CD4-positive, alpha-beta T cell treated with Interleukin-6 for 4 hours (primary cell): ENCODE measurements at regions not wholly inside any gene's neighbourhood (a gene's known extent, or its start where the extent isn't known, plus 50 kb on each side); places are given as distances from the start of the nearest gene placed in this dataset.

Source experiments
- DNase-seq: peaks from one replicate; pipeline ENCODE4 v3.0.0-alpha.2; 2020; ENCODE audit warnings: mixed read lengths

GRCh38 chr6:44642870-44643522, 255.5 kb downstream of the CDC5L start:
- no peak for DNase-seq

GRCh38 chr6:44645276-44645675, 257.8 kb downstream of the CDC5L start:
- DNase-seq: no peak

GRCh38 chr6:44646355-44646754, 258.8 kb downstream of the CDC5L start:
- DNase-seq: no peak

- no peak for DNase-seq
Measured at GRCh38 chr6:44649365-44650025, 262.0 kb downstream of the CDC5L start.

GRCh38 chr6:44650495-44650894, 263.0 kb downstream of the CDC5L start:
- DNase-seq: no peak

GRCh38 chr6:44650947-44651346, 263.4 kb downstream of the CDC5L start:
- no peak for DNase-seq

GRCh38 chr6:44651604-44652003, 264.1 kb downstream of the CDC5L start:
- no peak for DNase-seq

- DNase-seq: no peak
Measured at GRCh38 chr6:44652547-44652946, 265.0 kb downstream of the CDC5L start.

- no peak for DNase-seq
Measured at GRCh38 chr6:44653091-44653490, 265.6 kb downstream of the CDC5L start.

- no peak for DNase-seq
Measured at GRCh38 chr6:44653761-44654218, 266.3 kb downstream of the CDC5L start.

GRCh38 chr6:44655412-44656342, 268.2 kb downstream of the CDC5L start:
- peak; percentile 75 for DNase-seq

- DNase-seq: no peak
Measured at GRCh38 chr6:44656691-44657090, 269.2 kb downstream of the CDC5L start.

- no peak for DNase-seq
Measured at GRCh38 chr6:44657206-44657819, 269.8 kb downstream of the CDC5L start.

GRCh38 chr6:44658571-44658970, 271.1 kb downstream of the CDC5L start:
- DNase-seq: no peak

- no peak for DNase-seq
Measured at GRCh38 chr6:44659726-44660125, 272.2 kb downstream of the CDC5L start.

GRCh38 chr6:44660561-44661220, 273.2 kb downstream of the CDC5L start:
- no peak for DNase-seq

- DNase-seq: no peak
Measured at GRCh38 chr6:44661221-44662008, 273.9 kb downstream of the CDC5L start.

GRCh38 chr6:44662461-44663121, 275.1 kb downstream of the CDC5L start:
- DNase-seq: no peak

GRCh38 chr6:44663860-44664634, 276.5 kb downstream of the CDC5L start:
- no peak for DNase-seq

- DNase-seq: no peak
Measured at GRCh38 chr6:44664716-44665115, 277.2 kb downstream of the CDC5L start.
